ENCODE measurements at regions not wholly inside any gene's neighbourhood (a gene's known extent, or its start where the extent isn't known, plus 50 kb on each side); places are given as distances from the start of the nearest gene placed in this dataset.

DNA sequence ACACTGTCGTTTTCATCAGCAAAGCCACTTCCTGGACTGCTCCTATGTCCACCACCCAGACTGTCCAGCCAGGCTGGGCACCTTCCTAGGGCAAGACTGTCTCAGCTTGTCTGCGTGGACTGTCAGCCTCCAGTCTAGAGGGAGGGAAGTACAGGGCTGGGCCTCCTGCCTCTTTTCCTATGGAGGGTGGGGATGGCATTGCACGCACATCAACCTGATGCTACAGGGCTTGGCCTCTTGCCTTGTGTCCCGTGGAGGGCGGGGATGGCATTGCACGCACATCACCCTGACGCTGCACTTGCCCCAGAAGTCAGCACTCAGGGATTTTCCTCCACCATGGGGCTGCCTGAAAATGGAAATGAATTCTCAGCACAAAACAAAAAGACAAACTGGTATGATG lies 304.2 kb upstream of the CDH4 start:
- no peak for DNase-seq (ENCODE audit: low read depth in 2 of 2)

DNA sequence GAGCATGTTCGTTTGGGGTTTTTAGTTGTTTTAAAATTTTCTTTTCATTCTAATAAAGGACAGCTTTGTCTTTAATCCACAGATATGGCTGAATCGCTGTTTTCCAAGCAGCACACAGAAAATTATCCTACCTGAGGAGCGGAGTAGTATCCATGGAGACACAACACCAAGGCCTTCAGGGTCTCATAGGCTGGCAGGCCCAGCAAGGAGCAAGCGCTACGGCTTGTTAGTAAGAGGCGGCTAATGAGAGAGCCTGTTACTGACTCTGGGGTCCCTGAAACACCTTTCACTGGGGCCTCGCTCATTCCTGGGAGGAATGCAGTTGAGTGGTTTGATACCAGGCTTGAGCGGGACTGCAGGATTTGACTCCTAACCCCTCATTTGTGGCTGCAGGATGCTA lies 303.8 kb upstream of the CDH4 start:
- DNase-seq (ENCODE audit: low read depth in 2 of 2) = no peak

DNA sequence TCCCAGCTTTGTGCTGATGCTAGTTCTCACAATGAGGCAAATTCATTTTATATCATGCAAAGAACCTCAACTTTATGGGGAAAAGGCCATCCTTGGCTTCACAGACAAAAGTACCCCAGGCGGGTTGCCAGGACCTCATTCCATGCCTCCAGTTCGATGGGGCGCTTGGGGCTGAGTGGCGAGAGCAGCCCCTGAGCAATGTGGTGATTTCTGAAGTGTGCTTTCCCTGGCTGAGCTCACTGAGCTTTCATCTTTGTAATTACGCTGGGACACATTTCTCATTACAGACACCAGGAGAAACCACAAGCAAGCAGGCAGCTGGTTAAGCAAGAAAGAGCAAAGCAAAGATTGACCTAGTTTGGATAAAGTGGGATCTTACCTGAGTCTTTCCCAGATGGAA lies 301.5 kb upstream of the CDH4 start:
- no peak for DNase-seq (ENCODE audit: low read depth in 2 of 2)

DNA sequence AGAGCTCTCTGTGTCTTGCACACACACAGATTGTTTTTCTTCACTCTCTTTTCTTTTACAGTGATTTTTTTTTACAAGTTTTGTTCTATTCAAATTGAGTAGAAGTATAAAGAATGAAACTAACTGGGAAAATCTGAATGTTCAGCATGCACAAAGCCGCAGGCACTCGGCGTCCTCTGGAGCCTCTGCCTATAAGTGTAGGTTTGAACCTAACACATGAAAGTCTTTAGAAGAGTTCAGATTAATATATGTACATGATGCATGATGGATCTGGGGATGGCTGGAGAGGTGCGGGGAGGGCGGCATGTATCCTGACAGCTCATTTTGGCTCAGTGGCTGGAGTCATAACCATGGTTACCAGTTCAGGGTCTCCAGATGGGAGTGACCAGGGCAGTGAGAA lies 301.1 kb upstream of the CDH4 start:
- DNase-seq (ENCODE audit: low read depth in 2 of 2) = no peak

DNA sequence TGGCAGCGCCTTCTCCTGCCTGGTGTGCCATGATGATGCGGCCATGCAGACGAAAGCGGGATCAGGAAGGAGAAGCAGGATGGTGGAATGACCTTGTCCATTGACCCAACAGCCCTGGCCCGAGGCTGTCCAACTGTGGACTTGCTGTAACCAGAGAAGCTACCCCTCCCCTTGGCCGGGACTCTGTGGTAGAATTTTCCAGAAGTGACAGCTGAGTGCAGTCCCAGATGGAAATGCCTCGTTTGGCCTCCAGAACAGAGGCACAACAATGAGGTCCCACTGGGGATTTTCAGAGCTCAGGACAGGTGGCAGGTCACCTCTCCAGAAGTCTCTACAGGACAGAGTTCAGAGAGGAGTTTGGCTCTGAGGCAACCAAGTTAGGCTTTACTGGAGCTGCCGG lies 299.2 kb upstream of the CDH4 start:
- DNase-seq (ENCODE audit: low read depth in 2 of 2) = no peak

DNA sequence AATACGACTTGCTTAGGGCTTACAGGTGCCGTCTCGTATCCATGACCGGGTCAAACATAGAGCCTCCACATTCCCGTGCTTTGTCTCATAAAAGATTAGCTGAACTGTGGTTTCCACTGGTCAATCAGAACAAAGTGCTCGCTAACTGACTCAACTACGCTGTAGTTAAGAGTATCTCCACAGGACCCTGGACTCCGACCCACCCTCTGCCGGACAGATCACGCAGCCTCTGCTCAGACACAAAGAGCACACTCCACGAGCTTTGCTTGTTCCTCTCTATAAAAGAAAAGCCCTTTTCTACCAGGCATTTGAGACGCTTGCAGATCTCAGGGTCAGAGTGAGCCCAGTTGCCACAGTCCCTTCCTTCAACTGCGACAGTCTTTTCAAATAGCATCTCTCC lies 298.7 kb upstream of the CDH4 start:
- DNase-seq (ENCODE audit: low read depth in 2 of 2) = no peak

DNA sequence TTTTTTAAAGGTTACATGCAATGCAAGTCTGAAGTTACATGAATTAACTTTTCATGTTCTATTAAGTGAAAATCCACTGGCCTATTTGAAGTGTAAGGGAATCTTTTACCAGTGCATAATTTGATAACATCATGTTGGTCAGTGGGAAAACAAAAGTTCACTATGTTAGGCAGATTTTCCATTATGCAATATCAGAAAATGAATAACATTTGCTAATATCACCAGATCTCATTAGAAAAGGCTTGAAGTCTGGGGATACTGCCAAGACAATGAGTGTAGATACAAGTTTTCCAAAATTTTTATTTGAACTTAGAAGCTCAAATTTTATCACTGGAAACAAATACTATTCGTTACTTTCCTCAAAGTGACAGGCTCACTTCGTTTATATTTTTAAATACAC lies 296.4 kb upstream of the CDH4 start:
- no peak for DNase-seq (ENCODE audit: low read depth in 2 of 2)

DNA sequence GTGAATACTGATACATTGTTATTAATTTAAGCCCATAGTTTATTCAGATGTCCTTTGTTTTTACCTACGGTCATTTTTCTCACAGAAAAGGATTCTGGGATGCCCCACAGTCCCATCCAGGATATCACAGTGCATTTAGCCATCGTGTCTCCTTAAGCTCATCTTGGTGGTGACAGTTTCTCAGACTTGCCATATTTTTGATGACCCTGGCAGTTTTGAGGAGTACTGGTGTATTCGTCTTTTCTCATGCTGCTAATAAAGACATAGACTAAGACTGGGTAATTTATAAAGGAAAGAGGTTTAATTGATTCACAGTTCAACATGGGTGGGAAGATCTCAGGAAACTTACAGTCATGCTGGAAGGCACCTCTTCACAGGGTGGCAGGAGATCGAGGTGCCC lies 295.9 kb upstream of the CDH4 start:
- no peak for DNase-seq (ENCODE audit: low read depth in 2 of 2)

DNA sequence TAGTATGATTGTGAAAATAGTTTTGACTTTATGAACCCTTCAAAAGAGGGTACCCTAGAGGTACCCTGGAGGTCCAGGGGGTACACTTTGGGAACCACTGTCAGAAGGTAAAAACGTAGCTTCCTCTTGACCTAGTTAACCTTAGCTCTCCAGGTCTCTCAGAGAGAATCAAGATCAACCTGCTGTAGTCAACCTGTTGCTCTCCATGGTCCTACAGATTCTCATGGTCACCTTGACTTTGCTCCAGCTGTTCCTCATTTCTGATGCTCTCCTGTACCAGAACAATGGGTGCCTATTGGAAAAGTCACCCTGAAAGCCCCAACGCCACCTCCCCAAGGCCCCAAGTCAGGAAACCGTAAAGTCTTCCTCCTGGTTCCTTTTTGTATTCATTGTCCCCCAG lies 294.4 kb upstream of the CDH4 start:
- no peak for DNase-seq (ENCODE audit: low read depth in 2 of 2)

DNA sequence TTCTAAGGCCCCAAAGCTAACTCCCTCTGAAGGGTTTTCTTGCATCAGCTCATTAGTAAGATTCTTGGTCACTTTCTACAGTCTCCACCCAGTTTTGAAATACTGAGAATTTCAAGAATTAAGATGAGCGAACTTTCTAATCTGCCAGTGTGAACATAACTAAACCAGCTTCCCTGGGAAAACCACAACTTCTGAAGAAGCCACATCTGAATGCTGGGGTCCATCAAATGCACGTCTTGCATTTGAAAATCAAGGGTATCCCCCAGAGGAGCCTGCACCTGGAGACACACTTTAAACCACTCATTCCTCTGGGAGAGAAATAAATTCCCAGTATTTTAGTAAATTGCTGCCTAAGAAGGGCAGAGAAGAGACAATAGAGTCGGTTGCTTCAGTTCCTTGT lies 292.1 kb upstream of the CDH4 start:
- no peak for DNase-seq (ENCODE audit: low read depth in 2 of 2)

DNA sequence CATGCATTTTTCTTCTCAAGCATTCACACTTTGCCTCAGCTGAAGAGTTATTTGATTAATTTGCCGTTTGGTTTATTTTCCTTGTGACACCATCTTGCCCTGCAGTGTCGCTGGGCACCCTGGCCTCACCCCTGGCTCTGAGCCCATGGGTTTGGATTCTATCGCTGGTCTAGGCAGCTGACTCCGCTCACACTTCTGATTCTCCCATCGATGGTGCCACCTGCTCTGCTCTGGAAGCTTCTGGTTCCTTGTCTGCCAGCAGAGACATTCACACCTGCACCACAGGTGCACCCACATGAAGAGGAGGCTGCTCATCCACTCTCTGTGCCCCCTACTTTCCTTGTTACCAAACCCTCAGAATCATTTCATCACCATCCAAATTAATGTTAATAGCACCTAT lies 291.6 kb upstream of the CDH4 start:
- no peak for DNase-seq (ENCODE audit: low read depth in 2 of 2)

DNA sequence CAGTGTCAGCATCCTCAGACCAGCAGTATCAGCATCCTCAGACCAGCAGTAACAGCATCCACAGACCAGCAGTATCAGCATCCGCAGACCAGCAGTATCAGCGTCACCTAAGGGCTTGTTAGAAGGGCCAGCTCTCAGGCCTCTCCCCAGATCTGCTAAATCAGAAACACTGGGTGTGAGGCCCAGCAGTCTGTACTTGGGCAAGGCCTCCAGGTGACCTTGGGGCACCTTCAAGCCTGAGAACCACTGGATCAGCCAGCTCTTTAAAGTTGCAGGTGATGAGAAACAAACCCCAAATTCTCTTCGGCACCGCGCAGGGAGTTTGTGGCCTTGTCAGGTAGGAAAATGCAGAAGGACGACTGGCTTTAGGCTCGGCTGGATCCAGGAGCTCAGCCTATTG lies 290.5 kb upstream of the CDH4 start:
- DNase-seq (ENCODE audit: low read depth in 2 of 2) = no peak

DNA sequence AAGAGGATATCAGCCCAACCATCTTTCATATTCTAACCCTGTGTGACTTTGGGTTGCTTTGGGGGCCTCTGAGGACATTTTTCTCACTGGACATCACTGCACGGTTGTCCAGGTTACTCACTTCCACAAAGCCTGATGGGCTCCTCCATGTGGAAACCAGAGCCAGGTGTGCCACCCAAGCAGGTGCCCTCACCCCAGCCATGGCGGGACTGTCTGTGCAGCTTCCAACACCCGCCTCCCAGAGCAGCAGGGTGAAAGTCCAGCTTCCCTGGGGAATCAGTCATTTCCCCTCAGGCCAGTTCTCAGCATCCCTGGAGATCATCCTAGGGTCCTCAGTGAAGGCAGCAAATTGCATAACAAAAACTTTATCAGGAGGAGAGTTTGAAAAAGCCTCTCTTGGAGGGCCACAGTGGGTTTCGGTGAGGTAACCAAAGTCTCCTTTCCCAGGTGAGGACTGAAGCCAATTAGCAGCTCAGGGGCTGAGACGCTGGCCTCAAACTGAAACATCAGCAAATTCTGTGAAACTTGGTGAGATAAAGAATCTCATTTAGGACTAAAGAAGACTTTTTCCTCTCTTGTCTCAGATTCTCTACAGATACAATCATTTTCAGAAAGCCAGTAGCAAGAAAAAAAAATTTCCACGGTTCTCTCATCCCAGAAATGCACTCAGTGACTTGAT lies 289.6 kb upstream of the CDH4 start:
- no peak for DNase-seq (ENCODE audit: low read depth in 2 of 2)

DNA sequence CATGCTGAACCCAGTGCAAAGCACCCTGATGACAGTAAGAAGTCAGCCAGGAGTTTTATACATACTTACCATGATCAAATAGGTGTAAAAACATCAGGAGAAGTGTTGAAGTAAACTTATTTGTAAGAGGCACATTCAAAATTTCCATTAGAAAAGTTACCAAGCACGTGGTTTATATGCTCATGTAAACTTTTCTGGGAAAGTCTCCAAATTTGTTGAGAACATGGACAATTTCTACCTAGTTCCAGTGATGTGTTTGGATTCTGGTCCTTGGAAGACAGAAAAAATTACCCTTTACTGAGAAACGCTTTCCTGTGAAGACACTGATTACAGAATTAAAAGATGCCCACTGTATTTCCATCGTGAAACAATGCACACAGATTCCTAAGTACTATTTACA lies 288.9 kb upstream of the CDH4 start:
- no peak for DNase-seq (ENCODE audit: low read depth in 2 of 2)

DNA sequence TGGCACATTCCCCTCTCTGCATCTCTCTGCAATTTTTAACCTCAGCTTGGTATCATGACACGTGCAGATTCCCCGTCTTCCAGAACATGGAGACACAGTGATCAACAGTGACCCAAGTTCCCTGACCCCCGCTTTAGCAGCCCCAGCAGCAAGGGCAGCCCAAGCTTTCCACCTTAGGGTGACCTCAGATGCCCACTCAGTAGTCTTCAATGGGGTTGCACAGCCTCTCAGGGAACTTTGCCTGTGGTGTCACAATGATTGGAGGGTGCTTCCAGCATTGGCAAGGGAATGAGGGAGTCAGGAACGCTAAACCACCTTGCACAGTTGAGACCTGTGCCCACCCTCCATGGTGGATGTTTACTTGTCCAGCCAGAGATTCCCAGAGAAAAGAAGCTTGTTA lies 287.1 kb upstream of the CDH4 start:
- DNase-seq (ENCODE audit: low read depth in 2 of 2) = no peak

DNA sequence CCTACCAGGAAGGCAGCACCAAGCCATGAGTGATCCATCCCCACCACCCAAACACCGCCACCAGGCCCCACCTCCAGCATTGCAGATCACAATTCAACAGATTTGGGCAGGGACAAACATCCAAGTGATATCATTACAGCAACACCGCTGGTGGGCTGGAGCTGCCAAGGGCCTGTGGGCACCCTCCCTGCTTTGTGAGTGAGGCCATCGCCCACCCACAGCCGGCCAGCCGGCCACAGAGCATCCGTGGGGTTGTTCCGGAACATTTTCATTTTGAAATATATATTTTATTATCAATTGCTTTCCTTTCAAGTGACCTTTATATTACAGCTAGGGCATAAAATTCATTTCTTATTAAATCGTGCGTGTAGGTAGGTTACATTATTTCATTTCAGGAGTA lies 286.0 kb upstream of the CDH4 start:
- DNase-seq (ENCODE audit: low read depth in 2 of 2) = no peak

DNA sequence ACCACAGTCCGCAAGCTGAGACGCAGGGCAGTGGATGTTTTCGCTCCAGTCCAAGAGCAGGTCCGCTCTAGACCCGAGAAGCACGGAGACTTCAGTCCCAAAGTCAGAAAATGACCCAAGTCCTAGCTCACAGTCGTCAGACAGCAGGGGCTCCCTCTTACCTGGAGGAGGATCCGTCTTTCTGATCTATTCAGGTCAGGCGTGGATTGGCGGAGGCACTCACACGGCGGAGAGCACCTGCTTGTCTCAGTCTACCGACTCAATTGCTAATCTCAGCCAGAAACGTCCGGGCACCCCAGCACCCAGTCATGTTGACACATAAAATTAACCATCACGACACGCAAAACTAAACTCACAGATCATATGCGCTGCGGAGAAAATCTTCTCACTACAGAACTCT lies 285.3 kb upstream of the CDH4 start:
- DNase-seq (ENCODE audit: low read depth in 2 of 2) = no peak

DNA sequence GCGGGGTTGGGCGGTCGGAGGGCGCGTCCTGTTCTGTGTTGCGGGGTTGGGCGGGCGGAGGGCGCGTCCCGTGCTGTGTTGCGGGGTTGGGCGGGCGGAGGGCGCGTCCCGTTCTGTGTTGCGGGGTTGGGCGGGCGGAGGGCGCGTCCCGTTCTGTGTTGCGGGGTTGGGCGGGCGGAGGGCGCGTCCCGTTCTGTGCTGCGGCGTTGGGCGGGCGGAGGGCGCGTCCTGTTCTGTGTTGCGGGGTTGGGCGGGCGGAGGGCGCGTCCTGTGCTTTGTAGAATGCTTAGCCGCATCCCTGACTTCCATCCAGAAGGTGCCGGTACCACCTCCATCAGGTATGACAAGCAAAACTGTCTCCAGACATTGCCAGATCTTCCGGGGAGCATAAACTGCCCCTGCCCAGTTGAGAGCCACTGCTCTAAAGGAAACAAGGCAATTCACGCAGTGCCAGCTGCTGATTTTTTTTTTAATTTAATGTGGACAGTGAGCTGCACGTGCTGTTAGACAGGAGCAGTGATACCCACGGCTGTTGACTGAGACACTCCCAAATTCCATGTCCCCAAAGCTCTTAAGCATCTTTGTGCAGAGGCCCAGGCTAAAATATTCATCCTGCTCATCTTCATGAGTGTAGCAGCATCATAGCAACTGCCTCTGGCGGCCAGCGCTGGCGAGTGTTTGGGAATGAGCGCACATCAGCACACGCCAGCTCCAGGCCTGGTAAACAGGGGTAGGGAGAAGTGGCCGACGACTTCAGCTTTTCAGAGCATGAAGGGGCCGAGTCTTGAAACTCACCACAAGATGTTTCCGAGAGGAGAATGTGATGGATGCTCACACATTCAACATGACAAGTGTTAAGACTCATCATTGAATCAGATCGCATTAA lies 284.4 kb upstream of the CDH4 start:
- DNase-seq (ENCODE audit: low read depth in 2 of 2) = no peak

DNA sequence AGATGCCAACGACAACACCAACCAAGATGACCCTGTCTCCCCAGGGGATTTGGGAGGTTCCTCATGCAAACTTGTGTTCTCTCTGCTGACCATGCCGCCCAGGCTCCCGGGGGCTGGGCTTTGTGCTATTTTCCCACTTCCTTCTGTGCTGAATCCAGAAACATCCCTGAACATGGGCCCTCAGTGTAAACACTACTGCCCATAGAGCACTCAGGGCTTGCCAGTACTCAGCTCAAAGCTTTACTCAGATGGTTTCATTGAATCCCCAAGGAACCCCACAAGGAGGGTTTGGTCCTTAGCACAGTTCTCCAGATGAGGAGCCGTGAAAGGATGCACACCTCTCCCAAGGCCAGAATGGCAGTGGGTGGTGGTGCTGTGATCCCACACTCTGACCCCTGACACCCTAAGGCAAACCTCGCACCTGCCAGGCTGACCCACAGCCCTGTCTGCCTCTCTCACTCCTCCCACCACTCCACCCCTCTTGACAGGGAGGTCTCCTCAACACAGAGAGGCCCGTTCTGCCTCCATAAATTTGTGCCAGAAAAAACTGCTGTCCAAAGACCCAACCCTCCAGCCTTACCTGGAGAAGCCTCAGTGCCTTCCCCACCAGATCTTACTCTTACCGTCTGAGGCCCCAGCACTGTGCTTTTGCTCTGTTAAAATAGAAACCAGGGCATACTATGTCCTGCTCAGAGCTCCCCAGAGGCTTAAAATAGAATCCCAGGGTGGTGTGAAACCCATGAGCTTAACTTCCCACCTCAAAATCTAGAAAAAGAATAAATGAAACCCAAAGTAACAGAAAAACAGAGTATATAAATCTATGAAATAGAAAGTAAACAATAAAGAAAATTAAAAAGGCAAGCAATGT lies 283.0 kb upstream of the CDH4 start:
- DNase-seq (ENCODE audit: low read depth in 2 of 2) = no peak

DNA sequence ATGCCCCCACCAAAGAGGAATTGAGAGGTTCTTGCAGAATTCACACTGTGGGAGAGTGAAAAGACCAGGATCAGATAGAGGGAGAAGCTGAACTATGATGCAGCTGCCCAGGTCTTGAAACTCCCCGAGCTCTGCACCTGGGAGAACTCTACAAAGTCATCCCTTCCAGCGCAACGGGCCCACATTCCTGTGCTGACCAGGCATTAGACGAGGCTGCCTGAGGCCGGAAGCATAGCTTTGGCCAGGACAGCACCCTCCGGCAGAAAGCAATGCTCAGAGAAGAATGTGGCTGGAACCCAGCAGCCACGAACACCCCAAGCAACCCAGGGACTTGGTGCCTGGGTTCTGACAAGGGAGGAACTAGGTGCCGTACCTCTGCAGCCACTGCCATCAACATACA lies 281.5 kb upstream of the CDH4 start:
- DNase-seq (ENCODE audit: low read depth in 2 of 2) = no peak

DNA sequence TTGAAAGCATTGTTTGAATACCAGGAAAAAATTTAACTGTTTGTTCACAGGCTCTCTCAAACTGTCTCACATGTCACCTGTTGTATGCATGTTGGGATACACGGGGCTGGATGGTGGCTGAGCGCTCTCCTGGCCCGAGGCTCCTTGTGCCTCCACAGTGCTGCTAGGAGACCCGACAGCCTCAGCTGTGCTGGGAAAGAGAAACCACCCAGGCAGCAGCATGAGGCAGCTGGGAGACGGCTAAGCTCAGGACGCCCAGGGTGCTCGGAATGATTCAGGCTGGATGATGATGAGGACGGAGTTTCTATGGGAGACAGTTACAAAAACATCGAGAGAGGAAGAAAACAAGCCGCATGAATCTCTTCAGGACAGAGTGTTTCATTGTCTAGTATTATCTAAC lies 278.0 kb upstream of the CDH4 start:
- no peak for DNase-seq (ENCODE audit: low read depth in 2 of 2)

DNA sequence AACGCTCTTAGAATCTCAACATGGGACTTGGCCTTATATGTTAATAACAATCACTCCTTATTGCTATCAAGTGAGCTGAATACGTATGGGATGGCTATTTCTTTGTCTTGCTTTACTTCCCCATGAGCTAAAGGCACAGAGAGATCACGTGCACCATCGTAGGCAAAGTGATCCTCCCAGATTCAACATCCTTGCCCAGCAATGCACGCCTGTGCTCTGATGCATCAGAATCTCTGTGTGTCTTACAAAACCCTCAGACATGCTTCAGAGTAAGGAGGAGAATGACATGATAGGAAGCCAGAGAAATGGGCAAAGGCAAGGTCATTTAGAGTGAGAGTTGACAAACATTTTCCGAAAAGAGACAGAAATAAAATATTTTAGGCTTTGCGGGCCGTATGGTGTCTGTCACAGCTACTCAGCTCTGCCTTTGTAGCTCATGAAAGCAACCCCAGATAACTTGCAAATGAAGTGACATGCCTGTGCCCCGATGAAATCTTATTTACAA lies 277.6 kb upstream of the CDH4 start:
- no peak for DNase-seq (ENCODE audit: low read depth in 2 of 2)
